Type B pancreatic cell (in vitro differentiated cells): ENCODE measurements at regions not wholly inside any gene's neighbourhood (a gene's known extent, or its start where the extent isn't known, plus 50 kb on each side); places are given as distances from the start of the nearest gene placed in this dataset.

Experiments used
- DNase-seq: peaks from one replicate; pipeline ENCODE4 v3.0.0; 2021; ENCODE audit warnings: mixed read lengths; ENCODE audit not compliant: unreplicated experiment; ENCODE audit errors: extremely low spot score
- H3K27ac Mint-ChIP-seq: 2 replicates; pipeline ENCODE4 v1.8.0; 2021; ENCODE audit warnings: mild to moderate bottlenecking, mixed read lengths
- H3K27me3 Mint-ChIP-seq: 2 replicates; pipeline ENCODE4 v1.8.0; 2021; ENCODE audit warnings: mixed read lengths
- H3K36me3 Mint-ChIP-seq: 2 replicates; pipeline ENCODE4 v1.8.0; 2021; ENCODE audit warnings: mixed read lengths
- H3K4me1 Mint-ChIP-seq: one replicate; pipeline ENCODE4 v1.8.0; 2021; ENCODE audit warnings: mixed read lengths; ENCODE audit not compliant: unreplicated experiment
- H3K4me3 Mint-ChIP-seq: 2 replicates; pipeline ENCODE4 v1.8.0; 2021; ENCODE audit warnings: mild to moderate bottlenecking, mixed read lengths
- H3K9me3 Mint-ChIP-seq: 2 replicates; pipeline ENCODE4 v1.8.0; 2021; ENCODE audit warnings: mixed read lengths
- CTCF ChIP-seq: fragments of 200-600 bp; sonication (generic); conservative IDR thresholded peaks from 2 replicates; pipeline ENCODE4 v1.5.0; 2021; ENCODE audit warnings: antibody characterized with exemption, mild to moderate bottlenecking

- no peaks in the 10 kb centered on the region for H3K36me3 Mint-ChIP-seq
- DNase-seq, result no peak
- no peaks in the 10 kb centered on the region for H3K27me3 Mint-ChIP-seq
- H3K4me3 Mint-ChIP-seq, result no peak overlapping the region
- H3K27ac Mint-ChIP-seq, result no peak overlapping the region
- no peaks in the 10 kb centered on the region for H3K9me3 Mint-ChIP-seq
- peaks cover 6% of the 10 kb centered on the region for H3K4me1 Mint-ChIP-seq
- TF ChIP-seq CTCF, result no peak
These were observed 108.3 kb downstream of the AHR start for GRCh38 chr7:17406738-17407137.

- Mint-ChIP-seq H3K9me3 (no peaks in the 10 kb centered on the region), H3K4me1 (peaks cover 6% of the 10 kb centered on the region), H3K27ac (no peak overlapping the region), H3K4me3 (no peak overlapping the region), H3K36me3 (no peaks in the 10 kb centered on the region), H3K27me3 (no peaks in the 10 kb centered on the region)
- no peak for DNase-seq
- TF ChIP-seq CTCF, result no peak
These were observed 108.8 kb downstream of the AHR start for GRCh38 chr7:17407229-17407628.

- no peak for TF ChIP-seq CTCF
- no peak overlapping the region for H3K27ac Mint-ChIP-seq
- H3K9me3 Mint-ChIP-seq, result no peaks in the 10 kb centered on the region
- no peak overlapping the region for H3K4me3 Mint-ChIP-seq
- no peaks in the 10 kb centered on the region for H3K36me3 Mint-ChIP-seq
- no peaks in the 10 kb centered on the region for H3K27me3 Mint-ChIP-seq
- peaks cover 6% of the 10 kb centered on the region for H3K4me1 Mint-ChIP-seq
- DNase-seq, result no peak
These were observed 109.9 kb downstream of the AHR start for GRCh38 chr7:17408245-17408903.

- no peaks in the 10 kb centered on the region for H3K9me3 Mint-ChIP-seq
- H3K27ac Mint-ChIP-seq, result no peak overlapping the region
- TF ChIP-seq CTCF, result no peak
- H3K4me1 Mint-ChIP-seq, result peaks cover 6% of the 10 kb centered on the region
- H3K27me3 Mint-ChIP-seq, result no peaks in the 10 kb centered on the region
- H3K4me3 Mint-ChIP-seq, result no peak overlapping the region
- DNase-seq, result no peak
- no peaks in the 10 kb centered on the region for H3K36me3 Mint-ChIP-seq
These were observed 110.4 kb downstream of the AHR start for GRCh38 chr7:17408904-17409290.

- H3K27ac Mint-ChIP-seq, result no peak overlapping the region
- no peak for TF ChIP-seq CTCF
- H3K4me3 Mint-ChIP-seq, result no peak overlapping the region
- H3K27me3 Mint-ChIP-seq, result no peaks in the 10 kb centered on the region
- H3K4me1 Mint-ChIP-seq, result peaks cover 6% of the 10 kb centered on the region
- no peak for DNase-seq
- no peaks in the 10 kb centered on the region for H3K9me3 Mint-ChIP-seq
- no peaks in the 10 kb centered on the region for H3K36me3 Mint-ChIP-seq
These were observed 113.5 kb downstream of the AHR start for GRCh38 chr7:17411922-17412321.

- no peaks in the 10 kb centered on the region for H3K36me3 Mint-ChIP-seq
- H3K4me1 Mint-ChIP-seq, result peaks cover 6% of the 10 kb centered on the region
- H3K27ac Mint-ChIP-seq, result no peak overlapping the region
- no peaks in the 10 kb centered on the region for H3K27me3 Mint-ChIP-seq
- no peak for TF ChIP-seq CTCF
- DNase-seq, result no peak
- no peak overlapping the region for H3K4me3 Mint-ChIP-seq
- no peaks in the 10 kb centered on the region for H3K9me3 Mint-ChIP-seq
These were observed 114.4 kb downstream of the AHR start for GRCh38 chr7:17412883-17413282.
